ENCODE measurements at regions not wholly inside any gene's neighbourhood (a gene's known extent, or its start where the extent isn't known, plus 50 kb on each side); places are given as distances from the start of the nearest gene placed in this dataset.
"Not testable (repeated sequence)": the region's sequence is repeated elsewhere in the genome, so short reads cannot be mapped to it uniquely, and the experiment has no call there.

DNA sequence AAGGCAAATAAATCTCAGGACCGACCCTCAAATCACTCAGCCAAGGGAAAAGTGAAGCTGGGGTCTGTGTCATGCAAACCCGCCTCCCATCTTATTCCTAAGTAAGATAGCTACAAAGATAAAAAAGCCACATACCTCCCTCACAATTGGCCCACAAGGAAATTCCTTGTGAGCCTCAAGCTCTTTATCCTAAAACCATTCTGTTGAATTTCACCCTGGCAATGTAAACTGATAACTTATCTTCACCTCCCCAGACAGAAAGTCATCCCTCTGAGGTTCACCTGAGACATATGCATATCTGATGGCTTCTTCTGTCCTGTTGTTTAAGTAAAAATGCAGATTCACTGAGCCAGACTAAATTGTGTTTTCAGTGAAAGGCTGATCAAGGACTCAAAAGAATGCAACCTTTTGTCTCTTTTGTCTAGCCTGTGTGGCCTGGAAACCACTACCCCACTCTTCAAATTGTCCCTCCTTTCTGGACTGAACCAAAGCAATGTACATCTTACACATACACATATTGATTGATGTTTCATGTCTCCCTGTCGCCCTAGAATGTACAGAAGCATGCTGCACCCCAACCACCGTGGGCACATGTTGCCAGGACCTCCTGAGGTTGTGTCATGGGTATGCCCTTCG is 91.3 kb downstream of the MFAP3L start:
- Histone ChIP-seq H3K9ac (ENCODE audit: low read length) (no peak overlapping the region), H3K9me2 (replicated peaks; ENCODE audit: insufficient read depth, low read length) (no peaks in the 10 kb centered on the region)

GRCh38 chr4:169933531-169933930 is 92.7 kb downstream of the MFAP3L start:
- H3K27ac ChIP-seq (ENCODE audit: low read length): no peak overlapping the region
- no peak overlapping the region for H3K9ac ChIP-seq (ENCODE audit: low read length)
- H3K4me2 ChIP-seq (ENCODE audit: low read depth, low read length, poor library complexity, severe bottlenecking): no peak overlapping the region
- no peaks in the 10 kb centered on the region for H3K36me3 ChIP-seq (ENCODE audit: insufficient read depth, low read length)
- H3K9me2 ChIP-seq (replicated peaks; ENCODE audit: insufficient read depth, low read length): no peaks in the 10 kb centered on the region
- H2AFZ ChIP-seq (ENCODE audit: low read length): no peak overlapping the region
- H3K27me3 ChIP-seq (ENCODE audit: low read length): no peaks in the 10 kb centered on the region
- H3K4me1 ChIP-seq (ENCODE audit: low read length): no peaks in the 10 kb centered on the region
- H3K4me3 ChIP-seq (ENCODE audit: low read length): no peak overlapping the region
- H3K9me3 ChIP-seq (ENCODE audit: low read length): no peaks in the 10 kb centered on the region
- DNase-seq: no peak
- no peaks in the 10 kb centered on the region for H4K20me1 ChIP-seq (ENCODE audit: insufficient read depth, low read depth, low read length)
- no peaks in the 10 kb centered on the region for H3K79me2 ChIP-seq (ENCODE audit: low read length)

More for the DNA sequence above, 91.3 kb downstream of the MFAP3L start:
- Histone ChIP-seq H4K20me1 (ENCODE audit: insufficient read depth, low read depth, low read length) (no peaks in the 10 kb centered on the region), H3K36me3 (ENCODE audit: insufficient read depth, low read length) (no peaks in the 10 kb centered on the region), H3K27me3 (ENCODE audit: low read length) (no peaks in the 10 kb centered on the region), H3K4me2 (ENCODE audit: low read depth, low read length, poor library complexity, severe bottlenecking) (no peak overlapping the region), H3K27ac (ENCODE audit: low read length) (no peak overlapping the region), H3K4me3 (ENCODE audit: low read length) (no peak overlapping the region), H2AFZ (ENCODE audit: low read length) (no peak overlapping the region), H3K4me1 (ENCODE audit: low read length) (no peaks in the 10 kb centered on the region), H3K79me2 (ENCODE audit: low read length) (no peaks in the 10 kb centered on the region), H3K9me3 (ENCODE audit: low read length) (no peaks in the 10 kb centered on the region)
- no peak for DNase-seq

DNA sequence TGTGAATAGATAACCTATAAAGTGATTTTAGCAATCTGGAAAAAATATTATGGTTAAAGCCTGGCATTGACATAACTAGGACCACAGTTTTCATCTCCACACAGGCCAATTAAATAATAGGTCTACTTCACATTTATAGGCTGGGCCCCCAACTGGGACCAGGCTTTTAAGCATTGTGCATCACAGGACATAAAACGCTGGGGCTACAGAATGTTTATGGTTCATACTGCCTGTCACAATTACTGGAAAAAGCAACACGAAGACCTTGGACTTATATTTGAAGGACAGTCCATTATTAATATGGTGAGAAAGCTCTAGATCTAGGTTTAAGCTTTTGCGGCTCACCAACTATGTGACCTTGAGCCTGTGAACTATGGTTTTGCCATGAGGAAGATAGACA is 94.2 kb downstream of the MFAP3L start:
- no peaks in the 10 kb centered on the region for H3K4me1 ChIP-seq (ENCODE audit: low read length)
- no peak overlapping the region for H3K27ac ChIP-seq (ENCODE audit: low read length)
- no peak overlapping the region for H2AFZ ChIP-seq (ENCODE audit: low read length)
- H3K9me2 ChIP-seq (replicated peaks; ENCODE audit: insufficient read depth, low read length): no peaks in the 10 kb centered on the region
- H3K4me2 ChIP-seq (ENCODE audit: low read depth, low read length, poor library complexity, severe bottlenecking): no peak overlapping the region
- no peaks in the 10 kb centered on the region for H3K36me3 ChIP-seq (ENCODE audit: insufficient read depth, low read length)
- H3K9ac ChIP-seq (ENCODE audit: low read length): no peak overlapping the region
- H4K20me1 ChIP-seq (ENCODE audit: insufficient read depth, low read depth, low read length): no peaks in the 10 kb centered on the region
- H3K4me3 ChIP-seq (ENCODE audit: low read length): no peak overlapping the region
- DNase-seq: no peak
- no peaks in the 10 kb centered on the region for H3K27me3 ChIP-seq (ENCODE audit: low read length)
- H3K9me3 ChIP-seq (ENCODE audit: low read length): no peaks in the 10 kb centered on the region
- no peaks in the 10 kb centered on the region for H3K79me2 ChIP-seq (ENCODE audit: low read length)

DNA sequence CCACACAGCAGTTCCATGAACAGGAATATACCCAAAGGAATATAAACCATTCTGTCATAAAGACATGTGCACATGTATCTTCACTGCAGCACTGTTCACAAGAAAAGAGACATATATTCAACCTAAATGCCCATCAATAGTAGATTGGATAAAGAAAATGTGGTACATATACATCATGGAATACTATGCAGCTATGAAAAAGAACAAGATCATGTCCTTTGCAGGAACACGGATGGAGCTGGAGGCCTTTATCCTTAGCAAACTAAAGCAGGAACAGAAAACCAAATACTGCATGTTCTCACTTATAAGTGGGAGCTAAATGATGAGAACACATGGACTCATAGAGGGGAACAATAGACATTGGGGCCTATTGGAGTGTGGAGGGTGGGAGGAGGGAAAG is 95.4 kb downstream of the MFAP3L start:
- not testable (repeated sequence) for DNase-seq; H3K9me3 ChIP-seq (ENCODE audit: low read length); H4K20me1 ChIP-seq (ENCODE audit: insufficient read depth, low read depth, low read length)

GRCh38 chr4:169927280-169927679 is 98.9 kb downstream of the MFAP3L start:
- no peaks in the 10 kb centered on the region for H3K36me3 ChIP-seq (ENCODE audit: insufficient read depth, low read length)
- no peaks in the 10 kb centered on the region for H3K9me2 ChIP-seq (replicated peaks; ENCODE audit: insufficient read depth, low read length)
- H3K4me1 ChIP-seq (ENCODE audit: low read length): no peaks in the 10 kb centered on the region
- no peak for DNase-seq
- H2AFZ ChIP-seq (ENCODE audit: low read length): no peak overlapping the region
- H3K9ac ChIP-seq (ENCODE audit: low read length): no peak overlapping the region
- H3K4me3 ChIP-seq (ENCODE audit: low read length): no peak overlapping the region
- no peak overlapping the region for H3K27ac ChIP-seq (ENCODE audit: low read length)
- no peaks in the 10 kb centered on the region for H4K20me1 ChIP-seq (ENCODE audit: insufficient read depth, low read depth, low read length)
- H3K9me3 ChIP-seq (ENCODE audit: low read length): no peaks in the 10 kb centered on the region
- no peak overlapping the region for H3K4me2 ChIP-seq (ENCODE audit: low read depth, low read length, poor library complexity, severe bottlenecking)
- no peaks in the 10 kb centered on the region for H3K27me3 ChIP-seq (ENCODE audit: low read length)
- H3K79me2 ChIP-seq (ENCODE audit: low read length): no peaks in the 10 kb centered on the region

More for the DNA sequence above, 95.4 kb downstream of the MFAP3L start:
- H3K9me2 ChIP-seq (replicated peaks; ENCODE audit: insufficient read depth, low read length); H3K9ac ChIP-seq (ENCODE audit: low read length); H3K36me3 ChIP-seq (ENCODE audit: insufficient read depth, low read length); H3K27me3 ChIP-seq (ENCODE audit: low read length); H3K4me1 ChIP-seq (ENCODE audit: low read length); H3K79me2 ChIP-seq (ENCODE audit: low read length); H2AFZ ChIP-seq (ENCODE audit: low read length); H3K4me2 ChIP-seq (ENCODE audit: low read depth, low read length, poor library complexity, severe bottlenecking); H3K27ac ChIP-seq (ENCODE audit: low read length); H3K4me3 ChIP-seq (ENCODE audit: low read length): not testable (repeated sequence)

DNA sequence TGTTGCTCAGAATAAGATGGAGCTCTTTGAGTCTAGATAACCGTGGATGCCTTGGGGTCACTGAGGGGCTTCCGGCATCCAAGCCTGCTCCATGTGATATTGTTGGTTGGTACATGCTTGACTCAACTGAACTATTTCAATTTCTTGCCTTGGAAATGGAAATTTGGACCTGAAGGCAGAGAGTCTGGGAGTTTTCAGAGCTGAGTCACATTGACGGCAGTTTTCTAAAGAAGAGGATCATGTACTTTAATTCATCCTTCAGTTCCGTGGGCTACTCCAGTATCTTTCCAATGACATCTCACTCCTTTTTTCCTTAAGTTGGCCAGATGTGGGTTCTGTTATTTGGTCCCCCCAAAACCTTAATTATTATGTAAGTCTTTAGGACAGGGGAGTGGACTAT is 100.5 kb downstream of the MFAP3L start:
- Histone ChIP-seq H3K4me2 (ENCODE audit: low read depth, low read length, poor library complexity, severe bottlenecking) (no peak overlapping the region), H3K4me1 (ENCODE audit: low read length) (no peaks in the 10 kb centered on the region), H3K9ac (ENCODE audit: low read length) (no peak overlapping the region), H3K79me2 (ENCODE audit: low read length) (no peaks in the 10 kb centered on the region), H2AFZ (ENCODE audit: low read length) (no peak overlapping the region), H3K27ac (ENCODE audit: low read length) (no peak overlapping the region), H3K27me3 (ENCODE audit: low read length) (no peaks in the 10 kb centered on the region), H3K4me3 (ENCODE audit: low read length) (no peak overlapping the region), H3K36me3 (ENCODE audit: insufficient read depth, low read length) (no peaks in the 10 kb centered on the region), H3K9me2 (replicated peaks; ENCODE audit: insufficient read depth, low read length) (no peaks in the 10 kb centered on the region), H4K20me1 (ENCODE audit: insufficient read depth, low read depth, low read length) (no peaks in the 10 kb centered on the region), H3K9me3 (ENCODE audit: low read length) (no peaks in the 10 kb centered on the region)
- DNase-seq: no peak

DNA sequence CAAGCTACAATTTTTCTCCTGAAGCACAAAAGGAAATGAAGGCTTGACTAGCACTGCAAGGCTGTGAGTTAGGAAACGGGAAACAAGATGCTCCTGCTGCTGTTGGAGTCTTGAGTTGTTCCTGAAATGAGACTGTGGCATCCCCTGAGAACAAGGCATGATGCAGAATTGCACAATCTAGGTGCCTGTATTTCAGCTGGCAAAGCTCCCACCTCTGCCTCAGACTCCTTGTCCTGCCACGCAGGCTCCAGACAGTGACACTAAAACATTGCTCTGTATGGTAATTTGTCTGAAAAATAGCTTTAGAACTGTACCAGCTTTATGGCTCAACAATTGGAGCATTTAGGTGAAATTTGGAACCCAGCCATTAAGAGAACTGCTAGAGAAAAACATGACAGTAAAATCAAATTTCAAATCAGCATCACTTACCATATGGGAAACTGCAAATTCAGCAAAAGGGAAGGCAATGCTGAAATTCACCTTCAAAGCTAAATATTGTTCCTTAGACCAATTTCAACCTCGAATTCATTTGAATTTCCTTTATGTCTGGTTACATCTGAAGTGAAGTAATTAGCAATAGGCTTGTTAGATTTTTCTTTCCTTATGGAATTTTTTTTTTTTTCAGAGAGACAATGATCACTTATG is 103.4 kb downstream of the MFAP3L start:
- Histone ChIP-seq H3K9me3 (ENCODE audit: low read length) (no peaks in the 10 kb centered on the region), H3K79me2 (ENCODE audit: low read length) (no peaks in the 10 kb centered on the region), H3K36me3 (ENCODE audit: insufficient read depth, low read length) (no peaks in the 10 kb centered on the region), H3K27me3 (ENCODE audit: low read length) (no peaks in the 10 kb centered on the region), H4K20me1 (ENCODE audit: insufficient read depth, low read depth, low read length) (no peaks in the 10 kb centered on the region), H3K27ac (ENCODE audit: low read length) (no peak overlapping the region), H3K4me2 (ENCODE audit: low read depth, low read length, poor library complexity, severe bottlenecking) (no peak overlapping the region), H3K9ac (ENCODE audit: low read length) (no peak overlapping the region), H3K4me1 (ENCODE audit: low read length) (no peaks in the 10 kb centered on the region), H3K4me3 (ENCODE audit: low read length) (no peak overlapping the region), H2AFZ (ENCODE audit: low read length) (no peak overlapping the region), H3K9me2 (replicated peaks; ENCODE audit: insufficient read depth, low read length) (no peaks in the 10 kb centered on the region)
- DNase-seq: no peak

GRCh38 chr4:169921732-169922131 is 104.5 kb downstream of the MFAP3L start:
- no peaks in the 10 kb centered on the region for H3K9me2 ChIP-seq (replicated peaks; ENCODE audit: insufficient read depth, low read length)
- no peak overlapping the region for H3K9ac ChIP-seq (ENCODE audit: low read length)
- H3K4me3 ChIP-seq (ENCODE audit: low read length): no peak overlapping the region
- H3K4me2 ChIP-seq (ENCODE audit: low read depth, low read length, poor library complexity, severe bottlenecking): no peak overlapping the region
- H3K27ac ChIP-seq (ENCODE audit: low read length): no peak overlapping the region
- H2AFZ ChIP-seq (ENCODE audit: low read length): no peak overlapping the region
- no peaks in the 10 kb centered on the region for H4K20me1 ChIP-seq (ENCODE audit: insufficient read depth, low read depth, low read length)
- no peaks in the 10 kb centered on the region for H3K4me1 ChIP-seq (ENCODE audit: low read length)
- no peaks in the 10 kb centered on the region for H3K27me3 ChIP-seq (ENCODE audit: low read length)
- H3K79me2 ChIP-seq (ENCODE audit: low read length): no peaks in the 10 kb centered on the region
- no peaks in the 10 kb centered on the region for H3K36me3 ChIP-seq (ENCODE audit: insufficient read depth, low read length)
- no peaks in the 10 kb centered on the region for H3K9me3 ChIP-seq (ENCODE audit: low read length)
- DNase-seq: no peak
